DMS 273 treated with DMSO at 0.1 percent for 48 hours (cell line): ENCODE measurements at regions not wholly inside any gene's neighbourhood (a gene's known extent, or its start where the extent isn't known, plus 50 kb on each side); places are given as distances from the start of the nearest gene placed in this dataset.

Experiments
- DNase-seq: peaks from one replicate; lab custom pipeline; 2025; lab: John Stamatoyannopoulos, UW

GRCh38 chr15:91473894-91474545 lies 374.0 kb downstream of the SV2B start:
- DNase-seq, result no peak

- no peak for DNase-seq
These were observed 376.6 kb upstream of the SLCO3A1 start for GRCh38 chr15:91476861-91477260.

GRCh38 chr15:91478717-91479191 lies 374.8 kb upstream of the SLCO3A1 start:
- no peak for DNase-seq

GRCh38 chr15:91480426-91480825 lies 373.1 kb upstream of the SLCO3A1 start:
- DNase-seq, result no peak

- no peak for DNase-seq
These were observed 370.7 kb upstream of the SLCO3A1 start for GRCh38 chr15:91482799-91483198.

- DNase-seq, result no peak
These were observed 369.4 kb upstream of the SLCO3A1 start for GRCh38 chr15:91484141-91484540.

GRCh38 chr15:91488452-91488851 lies 365.1 kb upstream of the SLCO3A1 start:
- no peak for DNase-seq

- no peak for DNase-seq
These were observed 363.3 kb upstream of the SLCO3A1 start for GRCh38 chr15:91490211-91490610.

- no peak for DNase-seq
These were observed 362.2 kb upstream of the SLCO3A1 start for GRCh38 chr15:91491101-91491950.

- no peak for DNase-seq
These were observed 356.5 kb upstream of the SLCO3A1 start for GRCh38 chr15:91496754-91497691.

GRCh38 chr15:91498046-91498748 lies 355.3 kb upstream of the SLCO3A1 start:
- DNase-seq, result no peak

- no peak for DNase-seq
These were observed 354.8 kb upstream of the SLCO3A1 start for GRCh38 chr15:91498749-91499062.

GRCh38 chr15:91499774-91500383 lies 353.6 kb upstream of the SLCO3A1 start:
- no peak for DNase-seq

GRCh38 chr15:91508633-91509032 lies 344.9 kb upstream of the SLCO3A1 start:
- no peak for DNase-seq

- DNase-seq, result no peak
These were observed 339.4 kb upstream of the SLCO3A1 start for GRCh38 chr15:91514147-91514546.

GRCh38 chr15:91515188-91515754 lies 338.2 kb upstream of the SLCO3A1 start:
- DNase-seq, result no peak

GRCh38 chr15:91516866-91517265 lies 336.6 kb upstream of the SLCO3A1 start:
- no peak for DNase-seq

GRCh38 chr15:91517491-91518200 lies 335.9 kb upstream of the SLCO3A1 start:
- DNase-seq, result no peak

GRCh38 chr15:91520850-91521249 lies 332.7 kb upstream of the SLCO3A1 start:
- DNase-seq, result no peak

- no peak for DNase-seq
These were observed 332.0 kb upstream of the SLCO3A1 start for GRCh38 chr15:91521548-91521947.
